Vagina (tissue), 2 donors: ENCODE measurements at regions not wholly inside any gene's neighbourhood (a gene's known extent, or its start where the extent isn't known, plus 50 kb on each side); places are given as distances from the start of the nearest gene placed in this dataset.

Experiments used
- CTCF ChIP-seq, 3 experiments: fragments of 450-650 bp in 2 of 3; fragments of 200-600 bp in 1 of 3; sonication (generic) in 1 of 3; IDR thresholded peaks; one replicate each; pipeline ENCODE4 v1.5.1; 2017 to 2019; ENCODE audit warnings: antibody characterized with exemption in 3 of 3, mild to moderate bottlenecking in 2 of 3, moderate library complexity in 2 of 3
- POLR2AphosphoS5 ChIP-seq, 2 donors: sonication (generic); formaldehyde crosslinking; IDR thresholded peaks; one replicate each; pipeline ENCODE4 v1.9.0; 2017; ENCODE audit warnings: antibody characterized with exemption in 2 of 2, mild to moderate bottlenecking in 2 of 2, low read depth in 1 of 2; ENCODE audit not compliant: insufficient read depth in 1 of 2

- TF ChIP-seq CTCF (IDR thresholded peaks at IDR 0.05): no peak
- no peak for TF ChIP-seq POLR2AphosphoS5 (IDR thresholded peaks at IDR 0.05; ENCODE audit: insufficient read depth in 1 of 2, low read depth in 1 of 2)
These were observed 1072.8 kb downstream of the GRM8 start for GRCh38 chr7:126179916-126180315.
